Astrocyte of the spinal cord (primary cell): ENCODE measurements at regions not wholly inside any gene's neighbourhood (a gene's known extent, or its start where the extent isn't known, plus 50 kb on each side); places are given as distances from the start of the nearest gene placed in this dataset.
A peak's percentile ranks its signal among the peaks of the same experiment; 100 is the strongest.

ENCODE experiments used
- DNase-seq: peaks from one replicate; pipeline ENCODE4 v3.0.0; 2011; ENCODE audit warnings: low read depth, low spot score
- H3K4me3 ChIP-seq: 2 replicates; pipeline ENCODE4 v1.5.1; 2011; ENCODE audit warnings: low read depth, mild to moderate bottlenecking, low read length, moderate library complexity
- CTCF ChIP-seq: IDR thresholded peaks from 2 replicates; pipeline ENCODE4 v1.5.1; 2012; ENCODE audit warnings: low read depth, mild to moderate bottlenecking, low read length, inconsistent platforms
- in situ Hi-C: cut with HindIII; loops from 2 replicates; pipeline ENCODE4 v1.10.0; 2017; ENCODE audit warnings: low sequenced_read_pairs

- no peak for DNase-seq
- in situ Hi-C loops, result no loop called here
- no peak overlapping the region for H3K4me3 ChIP-seq
- TF ChIP-seq CTCF, result no peak
Measured at GRCh38 chr10:4059471-4060138, 274.6 kb upstream of the KLF6 start.

DNA sequence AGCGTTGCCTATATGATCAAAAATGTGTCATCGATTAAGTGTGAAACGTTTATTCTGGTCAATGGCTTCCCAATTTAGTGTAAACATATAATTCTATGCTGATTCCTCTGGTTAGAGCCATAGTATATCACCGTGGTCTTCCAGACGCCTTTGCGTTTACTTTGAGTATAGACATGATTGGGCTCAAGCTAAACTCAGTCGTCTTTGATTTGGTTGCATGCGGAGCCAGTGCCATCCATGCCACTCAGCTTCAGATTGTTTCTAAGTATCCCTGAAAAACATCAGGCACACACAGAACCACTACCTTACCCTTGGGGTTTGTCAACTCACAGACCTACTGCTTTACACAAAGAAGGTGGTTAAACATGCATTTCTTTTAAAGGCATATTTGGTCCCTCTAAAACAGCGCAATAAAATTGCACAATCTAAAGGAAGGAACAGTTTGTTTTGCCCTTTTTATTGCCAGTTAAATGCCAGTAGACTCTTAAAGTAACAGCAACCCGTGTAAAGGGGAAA is 273.6 kb upstream of the KLF6 start:
- no peak for TF ChIP-seq CTCF
- DNase-seq, result no peak
- in situ Hi-C loops, result no loop called here
- no peak overlapping the region for H3K4me3 ChIP-seq

DNA sequence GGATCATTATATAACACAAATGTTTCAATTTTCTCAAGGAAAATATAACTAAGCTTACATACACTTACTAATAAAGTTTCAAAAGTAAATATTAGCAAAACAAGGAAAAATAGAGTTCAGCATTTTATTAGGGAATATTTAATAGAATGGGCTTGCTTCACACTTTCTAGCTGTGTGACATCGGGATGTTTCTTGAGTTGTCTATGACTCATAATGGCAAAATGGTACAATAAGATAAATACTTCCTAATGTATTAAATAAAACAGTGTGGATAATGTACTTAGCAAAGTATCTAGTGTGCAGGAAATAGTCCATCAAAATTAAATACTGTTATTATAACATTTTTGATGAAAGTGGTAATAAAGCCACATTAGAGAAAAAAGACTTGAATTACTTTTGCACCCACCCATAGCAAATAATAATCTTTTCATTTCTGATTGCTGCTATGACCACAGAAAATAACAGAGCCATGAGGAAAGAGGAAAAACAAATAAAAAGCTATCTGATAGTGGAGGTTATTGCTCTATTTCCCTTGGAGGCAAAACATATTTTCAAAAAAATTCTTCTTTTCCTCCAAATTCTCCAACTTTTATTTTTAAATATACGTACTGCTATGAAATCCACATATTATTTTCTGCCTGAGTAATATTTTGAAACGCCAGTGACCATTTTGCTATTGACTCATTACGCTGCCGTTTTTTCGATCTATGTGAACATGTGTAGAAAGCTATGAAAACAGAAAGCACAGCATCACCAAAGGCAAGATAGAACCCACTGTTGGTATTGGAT is 272.9 kb upstream of the KLF6 start:
- in situ Hi-C loops, result no loop called here
- no peak overlapping the region for H3K4me3 ChIP-seq
- TF ChIP-seq CTCF, result no peak
- DNase-seq, result peak; percentile 17

GRCh38 chr10:4057021-4057420 is 272.0 kb upstream of the KLF6 start:
- TF ChIP-seq CTCF, result no peak
- in situ Hi-C loops, result no loop called here
- DNase-seq, result no peak
- H3K4me3 ChIP-seq, result no peak overlapping the region

DNA sequence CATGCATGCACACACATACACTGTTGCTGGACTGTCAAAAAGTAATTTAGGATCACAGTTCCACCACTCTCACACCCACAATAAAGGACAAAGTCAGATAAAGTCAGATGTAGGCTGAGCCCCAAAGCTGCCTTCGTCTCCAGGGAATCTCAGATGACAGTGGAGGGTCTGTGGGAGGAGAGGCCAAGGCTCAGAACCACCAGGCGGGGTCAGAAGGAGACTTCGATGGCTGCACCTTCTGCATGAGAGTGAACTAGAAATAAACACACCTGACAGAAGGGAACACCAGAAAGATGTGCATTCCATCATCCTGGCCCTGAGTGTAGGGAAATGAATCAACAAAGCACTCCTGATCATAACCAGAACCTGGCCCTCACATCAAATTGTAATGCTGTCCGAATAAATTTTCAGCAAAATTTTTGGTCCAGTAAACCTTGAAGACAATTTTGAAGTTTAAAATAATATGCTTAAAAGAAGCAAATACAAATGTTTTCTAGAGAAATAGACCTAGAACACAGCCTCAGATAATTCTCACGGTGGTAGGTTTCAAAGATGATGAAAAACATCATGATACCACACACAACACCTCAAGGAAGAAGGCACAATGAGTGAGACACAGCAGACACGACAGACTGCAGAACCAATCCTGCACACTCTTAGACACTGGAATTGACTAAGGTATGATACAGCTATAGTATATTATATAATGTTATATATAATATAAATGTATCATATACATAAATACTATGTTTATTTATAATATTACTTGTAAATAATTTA is 269.8 kb upstream of the KLF6 start:
- in situ Hi-C loops, result no loop called here
- no peak overlapping the region for H3K4me3 ChIP-seq
- DNase-seq, result no peak
- no peak for TF ChIP-seq CTCF

DNA sequence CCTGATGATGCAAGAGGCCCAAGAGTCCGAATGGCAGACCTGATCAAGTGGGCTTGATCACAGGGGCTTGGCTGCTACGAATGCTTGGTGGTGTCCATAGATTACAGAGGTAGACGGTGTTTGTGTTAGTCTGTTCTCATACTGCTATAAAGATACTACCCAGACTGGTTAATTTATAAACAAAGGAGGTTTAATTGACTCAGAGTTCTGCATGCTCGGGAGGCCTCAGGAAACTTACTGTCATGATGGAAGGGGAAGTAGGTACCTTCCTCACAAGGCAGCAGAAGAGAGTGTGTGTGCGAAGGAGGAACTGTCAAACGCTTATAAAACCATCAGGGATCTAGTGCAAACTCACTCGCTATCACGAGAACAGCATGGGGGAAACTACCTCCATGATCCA is 268.9 kb upstream of the KLF6 start:
- H3K4me3 ChIP-seq, result no peak overlapping the region
- no peak for DNase-seq
- in situ Hi-C loops, result no loop called here
- no peak for TF ChIP-seq CTCF
